SJSA1 (cell line): ENCODE measurements at regions not wholly inside any gene's neighbourhood (a gene's known extent, or its start where the extent isn't known, plus 50 kb on each side); places are given as distances from the start of the nearest gene placed in this dataset.

Experiments
- DNase-seq, 2 experiments: peaks; one replicate each; pipeline ENCODE4 v3.0.0-alpha.2; 2015 to 2020; ENCODE audit warnings: low spot score in 2 of 2, low read depth in 1 of 2
- H3K27ac ChIP-seq: fragments of 250-450 bp; sonication (Bioruptor Pico); 2 replicates; pipeline ENCODE4 v1.5.1; 2020; ENCODE audit warnings: mild to moderate bottlenecking, moderate library complexity
- H3K27me3 ChIP-seq: fragments of 250-450 bp; sonication (Bioruptor Pico); replicated peaks from 2 replicates; pipeline ENCODE4 v1.5.1; 2020; ENCODE audit warnings: mild to moderate bottlenecking, moderate library complexity
- H3K36me3 ChIP-seq: fragments of 250-450 bp; sonication (Bioruptor Pico); 2 replicates; pipeline ENCODE4 v1.5.1; 2020; ENCODE audit warnings: mild to moderate bottlenecking
- H3K4me1 ChIP-seq: fragments of 250-450 bp; sonication (Bioruptor Pico); replicated peaks from 2 replicates; pipeline ENCODE4 v1.6.1; 2021; ENCODE audit warnings: mild to moderate bottlenecking
- H3K4me3 ChIP-seq: fragments of 250-450 bp; sonication (Bioruptor Pico); 2 replicates; pipeline ENCODE4 v1.5.1; 2020; ENCODE audit warnings: mild to moderate bottlenecking
- H3K9me3 ChIP-seq: fragments of 250-450 bp; sonication (Bioruptor Pico); replicated peaks from 2 replicates; pipeline ENCODE4 v1.5.1; 2020; ENCODE audit warnings: mild to moderate bottlenecking

DNA sequence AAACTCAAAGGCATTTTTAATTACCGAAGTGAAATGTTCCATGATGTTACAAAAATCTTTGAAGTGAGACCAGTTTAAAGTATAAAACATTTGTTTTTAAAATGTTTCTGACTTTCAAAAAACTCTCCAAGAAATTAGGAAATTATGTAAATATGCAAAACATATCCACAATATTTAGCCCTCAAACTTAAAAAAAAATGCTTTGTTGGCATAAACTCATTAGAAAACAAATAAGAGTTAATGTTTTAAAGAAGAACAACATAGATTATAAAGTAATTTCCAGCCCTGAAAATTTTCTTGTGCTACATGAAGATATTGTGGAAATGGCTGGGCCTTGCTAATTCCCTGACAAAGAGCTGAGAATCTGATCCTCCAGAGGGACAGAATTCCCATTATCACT, 199.7 kb upstream of the STARD13 start:
- peaks cover 8% of the 10 kb centered on the region for H3K4me1 ChIP-seq
- no peaks in the 10 kb centered on the region for H3K27me3 ChIP-seq
- no peak for DNase-seq
- no peak overlapping the region for H3K4me3 ChIP-seq
- peaks cover 7% of the 10 kb centered on the region; the same call in 1 of the 2 replicates for H3K9me3 ChIP-seq
- no peak overlapping the region for H3K27ac ChIP-seq
- no peaks in the 10 kb centered on the region for H3K36me3 ChIP-seq

DNA sequence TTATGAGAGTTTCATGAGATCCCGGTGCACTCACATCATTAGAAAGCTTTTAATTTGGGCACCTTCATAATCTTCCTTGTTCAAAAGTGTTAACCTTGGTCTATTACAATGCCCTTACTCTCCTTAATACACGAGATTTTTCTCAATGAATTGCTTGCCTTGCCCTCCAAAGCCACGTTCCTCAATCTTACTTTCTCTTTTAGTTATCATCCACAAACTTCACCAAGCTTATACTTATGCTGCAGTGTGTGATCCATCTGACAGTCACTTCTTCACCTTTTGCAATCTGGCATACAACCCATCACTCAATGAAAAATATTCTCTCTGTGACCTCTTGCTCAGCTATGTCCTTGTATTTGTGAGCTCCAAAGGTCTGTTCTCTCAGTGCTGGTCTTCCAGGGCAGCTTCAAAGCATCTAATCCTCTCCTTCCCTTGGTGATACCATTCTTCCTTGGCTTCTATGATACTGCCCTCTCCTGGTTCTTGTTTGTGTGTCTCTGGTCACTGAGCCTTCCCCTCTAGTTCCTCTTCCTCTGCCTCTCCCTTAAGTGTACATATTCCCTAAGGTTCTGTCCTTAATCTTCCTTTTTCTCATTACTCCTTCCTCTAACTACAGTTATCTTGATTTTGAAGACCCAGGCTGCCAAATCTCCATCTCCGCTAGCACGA, 202.2 kb upstream of the STARD13 start:
- Histone ChIP-seq H3K4me3 (no peak overlapping the region), H3K9me3 (peaks cover 7% of the 10 kb centered on the region; the same call in 1 of the 2 replicates), H3K36me3 (no peaks in the 10 kb centered on the region), H3K27ac (no peak overlapping the region), H3K4me1 (peaks cover 8% of the 10 kb centered on the region), H3K27me3 (no peaks in the 10 kb centered on the region)
- DNase-seq: no peak

DNA sequence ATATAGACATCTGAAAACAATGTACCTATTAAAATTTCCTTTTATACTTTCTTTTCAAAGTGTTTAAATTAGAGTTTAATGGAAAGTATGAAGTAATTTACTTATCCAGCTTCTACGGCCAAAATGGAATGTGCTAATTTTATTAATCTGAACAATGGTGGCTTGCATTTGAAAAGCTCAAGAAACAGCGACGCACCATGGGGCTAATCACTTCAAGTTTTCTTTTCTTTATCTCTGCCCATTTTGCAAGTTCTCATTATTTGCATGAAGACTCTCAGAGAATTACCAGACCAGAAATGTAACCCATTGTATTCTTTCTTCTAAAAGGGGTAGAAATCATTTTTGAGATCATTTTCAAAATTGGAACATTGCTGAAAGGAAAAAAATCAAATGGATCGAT, 204.0 kb upstream of the STARD13 start:
- DNase-seq: no peak
- Histone ChIP-seq H3K27me3 (no peaks in the 10 kb centered on the region), H3K27ac (no peak overlapping the region), H3K4me3 (no peak overlapping the region), H3K4me1 (peaks cover 9% of the 10 kb centered on the region), H3K9me3 (peaks cover 2% of the 10 kb centered on the region; the same call in 1 of the 2 replicates), H3K36me3 (no peaks in the 10 kb centered on the region)

DNA sequence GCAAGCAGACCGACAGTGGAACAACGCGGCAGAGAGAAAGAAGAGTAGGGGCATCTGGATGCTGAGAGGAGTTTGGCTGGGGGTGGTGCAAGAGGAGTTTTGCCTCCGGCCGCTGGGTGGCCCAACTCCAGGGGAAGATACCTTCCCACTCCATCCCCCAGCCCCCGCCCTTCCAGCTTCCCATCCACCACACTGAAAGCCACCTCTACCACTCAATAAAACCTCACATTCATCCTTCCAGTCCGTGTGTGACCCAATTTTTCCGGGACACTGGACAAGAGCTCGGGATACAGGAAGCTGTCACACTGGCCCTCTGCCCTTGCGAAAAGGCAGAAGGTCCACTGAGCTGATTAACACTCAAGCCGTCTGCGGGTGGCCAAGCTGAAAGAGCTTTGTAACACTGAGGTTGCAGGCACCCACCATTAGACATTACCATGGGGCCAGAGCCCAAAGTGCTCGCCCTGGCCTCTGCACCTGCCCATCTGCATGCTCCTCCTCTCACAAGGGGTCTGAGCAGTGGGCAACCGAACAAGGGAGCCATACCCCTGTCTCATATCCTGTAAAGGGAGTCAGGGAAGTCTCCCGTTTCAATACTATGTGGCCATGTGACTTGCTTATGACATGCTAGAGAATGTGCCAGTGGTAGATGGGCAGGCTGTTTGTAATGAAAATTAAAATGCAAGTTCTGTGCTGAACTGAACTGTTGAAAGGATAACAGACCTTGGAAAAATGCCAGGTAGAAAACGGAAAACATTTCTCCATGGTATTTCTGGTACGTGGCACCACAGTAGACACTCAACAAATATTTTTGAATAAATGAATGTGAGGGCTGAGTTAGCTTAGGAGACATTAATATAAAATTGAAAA, 205.1 kb upstream of the STARD13 start:
- H3K4me1 ChIP-seq: peaks cover 19% of the 10 kb centered on the region
- no peak overlapping the region for H3K4me3 ChIP-seq
- H3K27me3 ChIP-seq: no peaks in the 10 kb centered on the region
- no peaks in the 10 kb centered on the region for H3K9me3 ChIP-seq
- H3K27ac ChIP-seq: no peak overlapping the region
- no peaks in the 10 kb centered on the region for H3K36me3 ChIP-seq
- DNase-seq: no peak

DNA sequence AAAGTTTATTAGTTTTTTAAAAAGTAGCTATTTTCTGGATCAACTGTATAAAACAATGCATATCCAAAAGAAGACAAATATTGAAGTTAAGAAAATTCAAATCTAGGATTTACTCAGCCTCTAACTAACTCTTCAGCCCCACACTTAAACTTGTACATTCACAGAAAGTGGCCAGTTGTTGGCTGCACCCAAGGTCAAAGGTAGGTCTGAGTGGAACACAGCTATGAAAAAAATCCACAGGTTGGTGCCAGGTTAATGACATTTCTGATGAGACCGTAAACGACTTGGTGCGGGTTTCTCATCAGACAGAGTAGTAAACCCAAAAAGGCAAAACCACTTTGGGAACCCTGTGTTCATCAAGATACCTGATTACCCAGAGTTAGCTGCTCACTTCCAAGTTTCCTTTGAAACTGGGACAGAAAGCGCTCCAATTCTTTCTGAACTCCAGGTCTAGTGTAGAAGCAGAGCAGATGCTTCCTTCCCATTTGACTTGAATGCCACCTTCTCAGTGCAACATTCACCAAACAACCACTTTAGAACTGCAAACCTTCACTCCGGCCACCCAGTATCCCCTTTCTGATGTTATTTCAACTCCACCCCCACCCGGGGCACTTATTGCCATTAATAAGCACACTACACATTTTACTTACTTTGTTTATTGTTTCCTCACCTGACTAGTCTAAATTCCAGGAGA, 208.3 kb upstream of the STARD13 start:
- H3K27ac ChIP-seq: peak overlapping the region; percentile 91
- peaks cover 35% of the 10 kb centered on the region for H3K4me1 ChIP-seq
- DNase-seq: no peak

DNA sequence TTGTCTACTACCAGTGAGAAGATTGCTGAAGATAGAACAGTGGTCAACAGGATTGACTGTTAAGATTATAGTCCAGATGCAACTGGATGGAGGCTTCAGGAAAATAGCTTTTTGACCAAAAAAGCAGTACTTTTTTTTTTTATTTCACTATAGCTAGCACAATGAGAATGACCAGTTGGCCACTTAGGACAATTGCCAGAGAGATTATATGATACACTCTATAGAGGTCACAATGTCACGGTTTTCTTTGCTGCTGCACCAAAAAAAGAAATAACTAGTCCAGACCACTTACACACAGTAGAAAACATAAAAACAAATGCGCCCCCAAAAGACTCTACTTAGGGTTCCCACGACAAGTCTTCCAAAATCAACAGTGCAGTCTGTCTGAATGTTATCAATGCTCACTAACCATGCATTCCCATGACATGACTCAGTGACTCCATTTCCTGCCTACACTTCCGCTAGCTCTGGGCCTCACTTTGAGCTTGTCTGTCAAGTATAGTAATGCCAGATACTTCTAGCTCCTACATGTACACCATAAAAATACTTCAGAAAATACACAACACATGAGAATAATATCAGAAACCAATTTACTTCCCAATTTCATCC, 209.1 kb upstream of the STARD13 start:
- Histone ChIP-seq H3K9me3 (no peaks in the 10 kb centered on the region), H3K4me3 (no peak overlapping the region), H3K27ac (peak overlapping the region; percentile 91), H3K27me3 (no peaks in the 10 kb centered on the region), H3K36me3 (no peaks in the 10 kb centered on the region), H3K4me1 (peaks cover 35% of the 10 kb centered on the region)
- peak; percentile 80 to 85 for DNase-seq

More for the DNA sequence above, 208.3 kb upstream of the STARD13 start:
- Histone ChIP-seq H3K27me3 (no peaks in the 10 kb centered on the region), H3K36me3 (no peaks in the 10 kb centered on the region), H3K9me3 (no peaks in the 10 kb centered on the region), H3K4me3 (no peak overlapping the region)

DNA sequence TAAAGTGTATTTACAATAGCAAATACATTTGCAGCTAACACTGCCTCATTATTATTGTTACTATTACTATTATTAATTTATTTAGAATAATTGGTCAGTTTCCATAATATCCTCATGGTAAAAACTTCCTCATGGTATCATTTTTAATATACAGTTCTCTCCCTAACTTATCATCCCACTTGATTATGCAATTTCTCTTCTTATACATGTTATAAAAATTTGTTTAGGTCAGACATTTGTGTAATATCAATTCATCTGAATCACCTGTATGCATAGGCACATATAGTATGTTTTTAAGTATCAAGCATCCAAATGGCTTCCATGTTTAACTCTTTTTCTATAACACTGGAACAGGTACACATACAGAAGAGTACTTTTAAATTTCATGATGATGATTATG, 210.8 kb upstream of the STARD13 start:
- no peak for DNase-seq
- Histone ChIP-seq H3K4me1 (peaks cover 35% of the 10 kb centered on the region), H3K27me3 (no peaks in the 10 kb centered on the region), H3K9me3 (no peaks in the 10 kb centered on the region), H3K27ac (no peak overlapping the region), H3K4me3 (no peak overlapping the region), H3K36me3 (no peaks in the 10 kb centered on the region)

DNA sequence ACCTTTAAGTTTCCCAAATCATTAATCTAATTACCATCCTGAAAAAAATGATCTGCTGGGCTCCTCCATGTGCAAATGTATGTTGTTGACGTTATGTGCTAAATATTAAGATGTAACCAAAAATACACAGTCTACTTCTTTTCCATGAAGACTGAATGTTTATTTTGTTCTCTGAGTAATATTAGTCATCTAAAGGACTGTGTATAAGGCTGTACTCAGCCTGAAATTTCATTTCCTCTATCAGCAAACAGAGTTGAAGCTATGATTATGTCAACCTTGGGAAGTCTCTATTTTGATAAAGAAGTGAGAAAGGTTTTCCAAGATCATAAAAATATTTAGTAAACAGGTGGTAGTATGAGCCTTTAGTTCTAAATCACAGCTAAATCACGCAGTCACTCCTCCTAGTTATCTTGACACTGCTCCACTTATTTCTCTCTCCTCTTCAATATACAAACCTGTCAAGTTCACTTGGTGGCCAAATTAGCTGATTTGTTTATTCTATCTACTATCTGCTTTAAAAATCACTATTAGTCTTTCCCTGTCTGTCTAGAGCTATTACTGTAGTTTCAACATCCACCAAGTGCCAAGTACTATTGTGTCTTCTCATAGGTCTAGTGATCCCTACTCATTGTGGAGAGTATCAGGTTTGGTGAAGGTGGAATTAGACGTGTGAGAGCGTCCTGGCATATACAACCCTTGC, 211.7 kb upstream of the STARD13 start:
- peak in 1 of 2 experiments; percentile 50 for DNase-seq
- Histone ChIP-seq H3K27me3 (no peaks in the 10 kb centered on the region), H3K9me3 (no peaks in the 10 kb centered on the region), H3K4me1 (peaks cover 35% of the 10 kb centered on the region), H3K36me3 (no peaks in the 10 kb centered on the region), H3K27ac (peak overlapping the region; percentile 13; the same call in 1 of the 2 replicates), H3K4me3 (no peak overlapping the region)

DNA sequence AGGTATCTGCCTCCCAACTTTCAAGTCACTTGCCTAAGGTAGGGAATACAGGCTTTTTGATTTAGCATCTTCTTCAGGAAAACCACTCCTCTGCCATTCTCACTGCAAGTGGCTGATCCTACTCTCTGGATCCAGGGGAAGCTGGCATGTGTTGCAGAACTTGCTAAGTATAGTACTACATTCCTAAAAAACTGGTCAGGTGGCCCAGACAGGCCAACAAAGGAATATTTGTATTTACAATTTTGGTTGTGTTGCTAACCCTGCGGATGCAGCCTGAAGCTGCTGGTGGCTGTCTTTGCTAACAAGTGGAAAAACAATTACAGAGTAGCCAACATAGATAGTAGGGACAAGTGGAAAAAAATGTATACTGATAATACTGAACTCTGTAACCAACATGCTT, 222.5 kb upstream of the STARD13 start:
- Histone ChIP-seq H3K4me3 (no peak overlapping the region), H3K9me3 (no peaks in the 10 kb centered on the region), H3K27ac (no peak overlapping the region), H3K36me3 (no peaks in the 10 kb centered on the region), H3K4me1 (peaks cover 7% of the 10 kb centered on the region), H3K27me3 (no peaks in the 10 kb centered on the region)
- DNase-seq: no peak

DNA sequence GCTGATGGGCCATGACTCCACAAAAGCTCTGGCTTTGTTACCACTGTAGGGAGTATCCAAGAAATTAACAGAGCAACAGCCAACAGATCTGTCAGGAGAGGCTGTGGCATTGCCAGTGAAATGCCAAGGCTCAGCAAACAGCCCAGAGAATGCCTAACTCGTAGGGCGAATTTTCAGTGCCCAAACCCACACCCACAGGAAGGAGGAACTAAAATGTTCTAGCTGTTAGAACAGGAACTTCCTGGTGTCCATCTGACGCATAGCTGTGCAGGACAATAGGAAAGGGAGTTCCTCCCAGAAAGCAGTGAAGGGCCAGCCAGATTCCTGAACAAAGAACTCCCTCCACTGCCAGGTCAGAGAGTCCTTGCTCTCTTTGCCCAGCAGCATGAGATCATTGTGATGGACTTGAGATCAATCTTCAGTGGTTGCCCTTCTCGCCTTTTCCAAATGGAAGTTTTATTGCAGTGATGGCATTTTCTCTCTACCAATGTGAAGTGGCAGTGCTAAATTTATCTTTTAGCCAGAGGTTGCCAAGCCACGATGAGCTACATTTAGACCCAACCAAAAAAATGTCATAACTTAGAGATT, 224.2 kb upstream of the STARD13 start:
- H3K36me3 ChIP-seq: no peaks in the 10 kb centered on the region
- no peak overlapping the region for H3K4me3 ChIP-seq
- no peak overlapping the region for H3K27ac ChIP-seq
- no peaks in the 10 kb centered on the region for H3K27me3 ChIP-seq
- peaks cover 10% of the 10 kb centered on the region for H3K4me1 ChIP-seq
- no peaks in the 10 kb centered on the region for H3K9me3 ChIP-seq
- DNase-seq: no peak

DNA sequence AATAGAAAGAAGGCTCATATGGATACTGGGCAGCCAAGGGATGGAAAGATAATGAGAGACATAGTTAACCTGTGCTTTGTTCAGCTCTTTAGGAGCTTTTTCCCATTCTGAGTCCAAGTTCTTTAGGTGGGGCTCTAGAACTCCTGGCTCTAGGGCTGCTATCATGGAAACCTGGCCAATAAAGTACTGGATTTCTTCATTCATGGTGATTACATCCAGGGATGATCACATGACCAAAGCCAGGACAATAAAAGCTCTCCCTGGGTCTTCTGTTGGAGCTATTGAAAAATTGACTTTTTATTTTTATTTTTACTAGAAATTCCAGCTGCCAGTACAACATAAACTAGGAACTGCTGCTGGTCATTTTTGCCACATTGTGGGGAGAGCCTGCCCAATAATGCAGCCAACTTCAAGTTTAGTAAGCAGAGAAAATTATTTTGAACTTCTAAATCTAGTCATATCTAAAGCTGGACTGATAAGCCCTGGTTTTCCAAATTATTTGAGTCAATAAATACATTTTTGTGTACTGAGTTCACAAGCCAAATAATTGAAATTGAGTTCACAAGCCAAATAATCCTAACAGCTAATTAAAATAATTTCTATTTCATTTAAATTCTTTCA, 224.9 kb upstream of the STARD13 start:
- Histone ChIP-seq H3K27me3 (no peaks in the 10 kb centered on the region), H3K4me3 (no peak overlapping the region), H3K36me3 (no peaks in the 10 kb centered on the region), H3K4me1 (peaks cover 10% of the 10 kb centered on the region), H3K9me3 (no peaks in the 10 kb centered on the region), H3K27ac (no peak overlapping the region)
- DNase-seq: no peak

DNA sequence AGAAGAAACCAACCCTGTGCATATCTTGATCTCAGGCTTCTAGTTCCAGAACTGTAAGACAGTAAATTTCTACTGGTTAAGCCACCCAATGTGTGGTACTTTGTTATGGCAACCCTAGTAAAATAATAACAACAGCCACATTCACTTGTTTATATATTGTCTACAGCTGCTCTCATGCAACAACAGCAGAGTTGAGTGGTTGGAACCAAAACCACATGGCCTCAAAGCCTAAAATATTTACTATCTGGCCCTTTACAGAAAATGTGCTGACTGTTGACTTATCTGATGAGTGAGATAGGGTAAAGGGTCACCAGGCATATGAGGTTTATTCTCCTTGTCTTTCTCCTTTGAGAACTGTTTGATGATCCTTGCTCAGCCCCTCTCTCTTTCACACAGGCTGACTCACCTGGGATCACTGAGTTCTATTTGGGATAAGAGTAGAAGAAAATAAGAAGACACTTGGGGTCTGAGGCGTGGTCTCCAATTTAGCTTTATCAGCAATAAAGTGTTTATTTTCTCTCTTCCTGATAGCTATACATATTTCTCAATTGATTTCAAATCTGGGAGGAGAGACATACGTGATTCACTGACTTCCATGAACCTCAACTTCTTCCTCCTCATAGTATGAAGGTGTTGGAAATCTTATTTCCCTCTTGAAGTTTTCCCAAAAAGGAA, 227.5 kb upstream of the STARD13 start:
- Histone ChIP-seq H3K9me3 (no peaks in the 10 kb centered on the region), H3K4me1 (peaks cover 10% of the 10 kb centered on the region), H3K27me3 (no peaks in the 10 kb centered on the region), H3K4me3 (no peak overlapping the region), H3K27ac (peak overlapping the region; percentile 42; the same call in 1 of the 2 replicates), H3K36me3 (no peaks in the 10 kb centered on the region)
- peak in 1 of 2 experiments; percentile 62 for DNase-seq
